H1 (cell line): ENCODE measurements at regions not wholly inside any gene's neighbourhood (a gene's known extent, or its start where the extent isn't known, plus 50 kb on each side); places are given as distances from the start of the nearest gene placed in this dataset.

ENCODE experiments used
- CTCF ChIA-PET: fragments of 300-600 bp; sonication (Branson Sonifier 250); formaldehyde crosslinking; loops from one replicate; lab custom pipeline; 2021; ENCODE audit not compliant: partially characterized antibody; lab: Charles Lee
- POLR2A ChIA-PET: fragments of 300-600 bp; sonication (Branson Sonifier 250); formaldehyde crosslinking; loops from one replicate; lab custom pipeline; 2021; ENCODE audit warnings: inconsistent platforms; ENCODE audit not compliant: partially characterized antibody; lab: Charles Lee
- DNase-seq, 2 experiments: peaks; one replicate each; pipeline versions ENCODE4 v3.0.0 to v3.0.0-alpha.2; 2010 to 2022; ENCODE audit warnings: low spot score in 2 of 2, low read depth in 1 of 2, mixed read lengths in 1 of 2
- FAIRE-seq: peaks from 2 replicates; lab custom pipeline; 2011; peaks lifted over from hg19 to GRCh38; lab: Jason Lieb, UNC
- H2AFZ ChIP-seq: 2 replicates; pipeline ENCODE4 v1.8.1; 2012; ENCODE audit warnings: low read length, inconsistent platforms
- H2AK5ac ChIP-seq: 2 replicates; pipeline ENCODE4 v1.6.1; 2013; ENCODE audit warnings: low read depth, low read length
- H2BK120ac ChIP-seq: replicated peaks from 2 replicates; pipeline ENCODE3; 2013; ENCODE audit warnings: low read depth, low read length, inconsistent platforms
- H2BK12ac ChIP-seq: 2 replicates; pipeline ENCODE4 v1.6.1; 2013; ENCODE audit warnings: low read depth, low read length
- H2BK15ac ChIP-seq: 2 replicates; pipeline ENCODE4 v1.6.1; 2013; ENCODE audit warnings: low read length
- H2BK20ac ChIP-seq: 2 replicates; pipeline ENCODE4 v1.6.1; 2013; ENCODE audit warnings: low read length
- H2BK5ac ChIP-seq: 2 replicates; pipeline ENCODE4 v1.6.1; 2013; ENCODE audit warnings: low read depth, low read length
- H3K14ac ChIP-seq: 2 replicates; pipeline ENCODE4 v1.6.1; 2013; ENCODE audit warnings: inconsistent platforms; ENCODE audit not compliant: insufficient read length
- H3K18ac ChIP-seq: 2 replicates; pipeline ENCODE4 v1.6.1; 2013; ENCODE audit warnings: low read length; ENCODE audit errors: extremely low read depth
- H3K23ac ChIP-seq: 2 replicates; pipeline ENCODE4 v1.6.1; 2013; ENCODE audit warnings: inconsistent platforms; ENCODE audit not compliant: insufficient read length
- H3K23me2 ChIP-seq: 2 replicates; pipeline ENCODE4 v1.6.1; 2013; ENCODE audit warnings: low read depth, low read length
- H3K27ac ChIP-seq: 2 replicates; pipeline ENCODE4 v1.6.1; 2011; ENCODE audit warnings: low read depth, low read length, inconsistent platforms
- H3K27me3 ChIP-seq, 4 experiments: replicated peaks in 1 of 4; 1 replicate in 1 of 4; 2 replicates in 3 of 4; pipeline versions ENCODE4 v1.6.1 to v1.8.1; 2011 to 2013; ENCODE audit warnings: low read length in 3 of 4, mild to moderate bottlenecking in 3 of 4, inconsistent platforms in 2 of 4, mixed read lengths in 2 of 4, moderate library complexity in 1 of 4; ENCODE audit not compliant: control insufficient read depth in 3 of 4, insufficient read depth in 3 of 4; ENCODE audit errors: extremely low read depth in 1 of 4
- H3K36me3 ChIP-seq, 4 experiments: 2 replicates each; pipeline versions ENCODE4 v1.6.1 to v1.8.1; 2011 to 2013; ENCODE audit warnings: mild to moderate bottlenecking in 4 of 4, low read length in 3 of 4, moderate library complexity in 2 of 4, control low read depth in 1 of 4, inconsistent platforms in 1 of 4; ENCODE audit not compliant: insufficient read depth in 4 of 4, control insufficient read depth in 2 of 4
- H3K4ac ChIP-seq: replicated peaks from 2 replicates; pipeline ENCODE3; 2013; ENCODE audit warnings: low read length, low read depth, mixed read lengths, inconsistent platforms; ENCODE audit not compliant: insufficient read length
- H3K4me1 ChIP-seq, 4 experiments: replicated peaks in 1 of 4; 1 replicate in 1 of 4; 2 replicates in 3 of 4; pipeline versions ENCODE4 v1.6.1 to v1.8.1; 2011 to 2013; ENCODE audit warnings: low read length in 3 of 4, inconsistent platforms in 2 of 4, mixed read lengths in 1 of 4; ENCODE audit not compliant: insufficient read depth in 4 of 4, control insufficient read depth in 3 of 4
- H3K4me2 ChIP-seq, 2 experiments: 2 replicates each; pipeline versions ENCODE4 v1.6.1 to v1.8.1; 2011 to 2013; ENCODE audit warnings: low read depth in 2 of 2, low read length in 2 of 2, control low read depth in 1 of 2, inconsistent platforms in 1 of 2, mild to moderate bottlenecking in 1 of 2; ENCODE audit not compliant: insufficient read depth in 1 of 2
- H3K4me3 ChIP-seq, 4 experiments: fragments of 200-600, 300-600 bp in 1 of 4; sonication (generic), shearing (Covaris generic), sonication (Bioruptor Twin) in 1 of 4; 2 replicates each; pipeline versions ENCODE4 v1.5.1 to v1.8.1; 2011 to 2016; ENCODE audit warnings: low read length in 4 of 4, low read depth in 3 of 4, control low read depth in 2 of 4, inconsistent platforms in 2 of 4, mild to moderate bottlenecking in 2 of 4, mixed read lengths in 1 of 4, moderate library complexity in 1 of 4; ENCODE audit not compliant: insufficient read depth in 2 of 4; ENCODE audit errors: extremely low read depth in 1 of 4
- H3K56ac ChIP-seq: replicated peaks from 2 replicates; pipeline ENCODE3; 2013; ENCODE audit warnings: low read depth, mild to moderate bottlenecking, mixed read lengths, low read length, inconsistent platforms; ENCODE audit not compliant: insufficient read length
- H3K79me1 ChIP-seq: 2 replicates; pipeline ENCODE4 v1.6.1; 2013; ENCODE audit warnings: low read depth, low read length, control low read depth
- H3K79me2 ChIP-seq, 2 experiments: 2 replicates each; pipeline versions ENCODE4 v1.6.1 to v1.8.1; 2012 to 2013; ENCODE audit warnings: low read length in 2 of 2, mild to moderate bottlenecking in 2 of 2, inconsistent platforms in 1 of 2; ENCODE audit not compliant: insufficient read depth in 2 of 2, control insufficient read depth in 1 of 2
- H3K9ac ChIP-seq, 4 experiments: replicated peaks in 1 of 4; 1 replicate in 1 of 4; 2 replicates in 3 of 4; pipeline versions ENCODE4 v1.6.1 to v1.8.1; 2011 to 2013; ENCODE audit warnings: low read depth in 3 of 4, low read length in 3 of 4, control low read depth in 2 of 4, mild to moderate bottlenecking in 2 of 4, moderate library complexity in 2 of 4, inconsistent platforms in 1 of 4; ENCODE audit errors: extremely low read depth in 1 of 4
- H3K9me3 ChIP-seq, 2 experiments: 2 replicates each; pipeline versions ENCODE4 v1.6.1 to v1.8.1; 2012 to 2013; ENCODE audit warnings: mild to moderate bottlenecking in 2 of 2, moderate library complexity in 2 of 2, control low read depth in 1 of 2, inconsistent platforms in 1 of 2, low read depth in 1 of 2, low read length in 1 of 2, mixed read lengths in 1 of 2; ENCODE audit not compliant: insufficient read depth in 2 of 2
- H4K20me1 ChIP-seq, 2 experiments: replicated peaks in 1 of 2; 2 replicates each; pipeline versions ENCODE3 to v1.8.1; 2011 to 2013; ENCODE audit warnings: inconsistent platforms in 2 of 2, low read length in 2 of 2, mild to moderate bottlenecking in 1 of 2; ENCODE audit not compliant: insufficient read depth in 2 of 2, control insufficient read depth in 1 of 2
- H4K5ac ChIP-seq: 2 replicates; pipeline ENCODE4 v1.6.1; 2013; ENCODE audit warnings: low read length, low read depth, mixed read lengths, inconsistent platforms; ENCODE audit not compliant: insufficient read length
- H4K8ac ChIP-seq: 2 replicates; pipeline ENCODE4 v1.8.0; 2013; ENCODE audit warnings: mild to moderate bottlenecking, moderate library complexity, low read length, inconsistent platforms; ENCODE audit not compliant: insufficient read depth; ENCODE audit errors: extremely low read depth
- H4K91ac ChIP-seq: replicated peaks from 2 replicates; pipeline ENCODE3; 2013; ENCODE audit warnings: low read length, mixed read lengths, inconsistent platforms; ENCODE audit not compliant: insufficient read length
- KDM4A ChIP-seq: IDR thresholded peaks from one replicate; pipeline ENCODE4 v1.7.1; 2012; ENCODE audit warnings: low read depth, mild to moderate bottlenecking, moderate library complexity, low read length, inconsistent platforms; ENCODE audit not compliant: severe bottlenecking
- SP2 ChIP-seq: IDR thresholded peaks from 2 replicates; pipeline ENCODE4 v1.6.1; 2012; ENCODE audit warnings: mild to moderate bottlenecking, low read length, inconsistent platforms
- TCF12 ChIP-seq: IDR thresholded peaks from 2 replicates; pipeline ENCODE4 v1.6.1; 2011; ENCODE audit warnings: low read depth, mild to moderate bottlenecking, low read length
- WGBS, 2 experiments: shearing (Covaris generic) in 1 of 2; methylation state at CpG; one replicate each; pipeline versions ENCODE4 v1.1.6 to v1.1.7; 2013 to 2015; ENCODE audit warnings: low lambda C conversion rate in 2 of 2, mixed read lengths in 2 of 2, inconsistent platforms in 1 of 2, low coverage in 1 of 2, missing lambda C conversion rate in 1 of 2; ENCODE audit not compliant: insufficient replicate concordance in 2 of 2, insufficient coverage in 1 of 2, insufficient read length in 1 of 2; ENCODE audit errors: extremely low coverage in 1 of 2, missing lambda C conversion rate in 1 of 2; 5-methylcytosine and 5-hydroxymethylcytosine counted together

- Histone ChIP-seq H2BK20ac (no peak overlapping the region), H4K8ac (no peak overlapping the region), H3K9ac (no peak overlapping the region), H3K56ac (no peak overlapping the region), H4K5ac (no peak overlapping the region), H3K9me3 (no peaks in the 10 kb centered on the region), H3K23ac (no peak overlapping the region), H3K4ac (no peak overlapping the region), H4K20me1 (no peaks in the 10 kb centered on the region), H3K18ac (no peak overlapping the region), H3K4me1 (no peaks in the 10 kb centered on the region), H3K27me3 (no peaks in the 10 kb centered on the region), H3K79me1 (no peaks in the 10 kb centered on the region), H2BK5ac (no peak overlapping the region), H2BK120ac (no peak overlapping the region), H2AK5ac (no peak overlapping the region), H3K27ac (no peak overlapping the region), H2AFZ (no peak overlapping the region), H2BK15ac (no peak overlapping the region), H3K14ac (no peak overlapping the region), H3K4me3 (no peak overlapping the region), H3K36me3 (no peaks in the 10 kb centered on the region), H3K23me2 (no peaks in the 10 kb centered on the region), H2BK12ac (no peak overlapping the region), H3K79me2 (no peaks in the 10 kb centered on the region), H4K91ac (no peak overlapping the region), H3K4me2 (no peak overlapping the region)
- no peak for DNase-seq
- CTCF ChIA-PET: interaction anchor here (0.6 kb wide), 1 partner anchor 299 kb away, joined by 3 read pairs; no protein-coding TSS in a partner anchor
- 100% methylated on average over 1 of the region's 1 CpG; no CpG with 5 or more reads in 1 of the 2 experiments for WGBS, 2 experiments
- POLR2A ChIA-PET: no interaction called here
- no peak for TF ChIP-seq KDM4A
- no peak for TF ChIP-seq SP2
- no peak for TF ChIP-seq TCF12
- no peak for FAIRE-seq
Measured at GRCh38 chr6:95780037-95780436, 202.7 kb downstream of the MANEA start.
